Fibroblast of skin of left biceps (primary cell): ENCODE measurements at regions not wholly inside any gene's neighbourhood (a gene's known extent, or its start where the extent isn't known, plus 50 kb on each side); places are given as distances from the start of the nearest gene placed in this dataset.

ENCODE experiments used
- DNase-seq, 2 experiments: peaks; one replicate each; pipeline ENCODE4 v3.0.0-alpha.2; 2013; ENCODE audit warnings: low read depth in 2 of 2

- DNase-seq, result no peak
Measured at GRCh38 chr7:106808967-106809635, 56.0 kb upstream of the PIK3CG start.

- no peak for DNase-seq
Measured at GRCh38 chr7:106811472-106811871, 53.6 kb upstream of the PIK3CG start.

DNA sequence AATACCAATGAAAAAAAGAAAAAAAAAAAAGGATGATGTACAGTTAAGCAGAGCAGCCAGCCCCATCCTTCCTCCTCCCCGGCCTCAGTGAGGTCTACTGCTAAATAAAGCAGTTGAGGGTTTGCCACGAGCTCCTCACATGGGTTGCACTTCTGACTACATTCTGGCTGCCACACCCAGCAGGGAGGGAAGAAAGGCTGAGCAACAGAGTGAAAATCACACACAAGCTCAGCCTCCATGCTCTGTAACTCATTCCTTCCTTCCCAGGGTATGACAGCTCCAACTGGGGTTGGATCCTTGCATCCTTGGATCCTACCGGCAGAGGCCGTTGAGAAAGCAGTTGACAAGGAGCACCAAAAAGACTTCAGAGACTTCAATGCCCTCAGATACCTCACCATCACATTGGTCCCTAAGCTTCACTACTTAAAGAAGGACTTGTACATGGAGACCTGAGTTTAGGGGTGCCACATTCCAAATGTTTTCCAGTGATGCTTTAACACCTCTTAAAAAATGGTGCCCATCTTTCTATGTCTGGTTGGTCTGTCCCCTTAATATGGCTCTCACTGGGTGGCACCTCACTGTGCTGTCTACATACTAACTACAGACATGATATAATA is 52.9 kb upstream of the PIK3CG start:
- no peak for DNase-seq

GRCh38 chr7:106813705-106814305 is 51.3 kb upstream of the PIK3CG start:
- no peak for DNase-seq

GRCh38 chr7:106814887-106815286 is 50.2 kb upstream of the PIK3CG start:
- no peak for DNase-seq
